ENCODE measurements at regions not wholly inside any gene's neighbourhood (a gene's known extent, or its start where the extent isn't known, plus 50 kb on each side); places are given as distances from the start of the nearest gene placed in this dataset.

DNA sequence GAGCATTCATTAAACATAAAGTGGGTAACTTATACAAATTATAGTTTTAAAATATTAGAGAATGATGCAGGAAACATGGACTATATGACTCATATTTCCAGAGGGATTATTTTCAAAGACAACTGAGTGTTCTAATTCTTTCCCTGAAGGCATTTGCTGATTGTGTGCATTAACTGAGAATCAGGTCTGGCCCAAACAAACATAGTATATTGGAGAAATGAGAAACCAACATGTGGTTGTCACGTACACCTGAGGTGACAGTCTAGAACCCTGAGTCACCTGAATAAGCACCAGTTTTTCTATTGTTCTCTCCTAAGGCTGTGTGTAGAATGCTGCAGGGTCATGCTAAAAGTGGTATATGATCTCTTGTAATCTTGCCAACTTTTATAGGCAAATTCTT lies 1125.7 kb downstream of the XPNPEP1 start:
- TF ChIP-seq ZBTB20 (tag by site-specific recombination; IDR thresholded peaks at IDR 0.05) (no peak), ZNF513 (tag by site-specific recombination; IDR thresholded peaks at IDR 0.05) (no peak), CTCF (tag by site-specific recombination; IDR thresholded peaks at IDR 0.05) (no peak), ZNF239 (tag by site-specific recombination; IDR thresholded peaks at IDR 0.05) (no peak), ZBTB49 (tag by site-specific recombination; IDR thresholded peaks at IDR 0.05; ENCODE audit: low read depth) (no peak)
- TF ChIP-seq, protein P1, sequence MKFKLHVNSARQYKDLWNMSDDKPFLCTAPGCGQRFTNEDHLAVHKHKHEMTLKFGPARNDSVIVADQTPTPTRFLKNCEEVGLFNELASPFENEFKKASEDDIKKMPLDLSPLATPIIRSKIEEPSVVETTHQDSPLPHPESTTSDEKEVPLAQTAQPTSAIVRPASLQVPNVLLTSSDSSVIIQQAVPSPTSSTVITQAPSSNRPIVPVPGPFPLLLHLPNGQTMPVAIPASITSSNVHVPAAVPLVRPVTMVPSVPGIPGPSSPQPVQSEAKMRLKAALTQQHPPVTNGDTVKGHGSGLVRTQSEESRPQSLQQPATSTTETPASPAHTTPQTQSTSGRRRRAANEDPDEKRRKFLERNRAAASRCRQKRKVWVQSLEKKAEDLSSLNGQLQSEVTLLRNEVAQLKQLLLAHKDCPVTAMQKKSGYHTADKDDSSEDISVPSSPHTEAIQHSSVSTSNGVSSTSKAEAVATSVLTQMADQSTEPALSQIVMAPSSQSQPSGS (tag by site-specific recombination; IDR thresholded peaks at IDR 0.05; ENCODE audit: low read depth), result no peak
- TF ChIP-seq, protein P2, sequence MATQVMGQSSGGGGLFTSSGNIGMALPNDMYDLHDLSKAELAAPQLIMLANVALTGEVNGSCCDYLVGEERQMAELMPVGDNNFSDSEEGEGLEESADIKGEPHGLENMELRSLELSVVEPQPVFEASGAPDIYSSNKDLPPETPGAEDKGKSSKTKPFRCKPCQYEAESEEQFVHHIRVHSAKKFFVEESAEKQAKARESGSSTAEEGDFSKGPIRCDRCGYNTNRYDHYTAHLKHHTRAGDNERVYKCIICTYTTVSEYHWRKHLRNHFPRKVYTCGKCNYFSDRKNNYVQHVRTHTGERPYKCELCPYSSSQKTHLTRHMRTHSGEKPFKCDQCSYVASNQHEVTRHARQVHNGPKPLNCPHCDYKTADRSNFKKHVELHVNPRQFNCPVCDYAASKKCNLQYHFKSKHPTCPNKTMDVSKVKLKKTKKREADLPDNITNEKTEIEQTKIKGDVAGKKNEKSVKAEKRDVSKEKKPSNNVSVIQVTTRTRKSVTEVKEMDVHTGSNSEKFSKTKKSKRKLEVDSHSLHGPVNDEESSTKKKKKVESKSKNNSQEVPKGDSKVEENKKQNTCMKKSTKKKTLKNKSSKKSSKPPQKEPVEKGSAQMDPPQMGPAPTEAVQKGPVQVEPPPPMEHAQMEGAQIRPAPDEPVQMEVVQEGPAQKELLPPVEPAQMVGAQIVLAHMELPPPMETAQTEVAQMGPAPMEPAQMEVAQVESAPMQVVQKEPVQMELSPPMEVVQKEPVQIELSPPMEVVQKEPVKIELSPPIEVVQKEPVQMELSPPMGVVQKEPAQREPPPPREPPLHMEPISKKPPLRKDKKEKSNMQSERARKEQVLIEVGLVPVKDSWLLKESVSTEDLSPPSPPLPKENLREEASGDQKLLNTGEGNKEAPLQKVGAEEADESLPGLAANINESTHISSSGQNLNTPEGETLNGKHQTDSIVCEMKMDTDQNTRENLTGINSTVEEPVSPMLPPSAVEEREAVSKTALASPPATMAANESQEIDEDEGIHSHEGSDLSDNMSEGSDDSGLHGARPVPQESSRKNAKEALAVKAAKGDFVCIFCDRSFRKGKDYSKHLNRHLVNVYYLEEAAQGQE (tag by site-specific recombination; IDR thresholded peaks at IDR 0.05), result no peak
